WTC11 (cell line): ENCODE measurements at regions not wholly inside any gene's neighbourhood (a gene's known extent, or its start where the extent isn't known, plus 50 kb on each side); places are given as distances from the start of the nearest gene placed in this dataset.

ENCODE experiments used
- ATAC-seq: fragments of 200-7000 bp; cut with Tn5 transposase; 2 replicates; pipeline ENCODE4 v1.10.0; 2021; ENCODE audit warnings: mild to moderate bottlenecking, moderate library complexity
- CTCF ChIA-PET: fragments of 300-600 bp; sonication (Branson Sonifier 250); formaldehyde crosslinking; loops from one replicate; lab custom pipeline; 2021; ENCODE audit warnings: antibody characterized with exemption; lab: Charles Lee
- POLR2A ChIA-PET: fragments of 350-600 bp; sonication (Branson Sonifier 250); formaldehyde crosslinking; loops from one replicate; lab custom pipeline; 2021; ENCODE audit warnings: antibody characterized with exemption; lab: Charles Lee
- DNase-seq: peaks from one replicate; pipeline ENCODE4 v3.0.0; 2021; ENCODE audit warnings: low spot score
- H3K27ac Mint-ChIP-seq: 2 replicates; pipeline ENCODE4 v1.8.0; 2021; ENCODE audit warnings: mixed read lengths
- H3K27me3 Mint-ChIP-seq: 2 replicates; pipeline ENCODE4 v1.8.0; 2021; ENCODE audit warnings: low read depth, mild to moderate bottlenecking, moderate library complexity, mixed read lengths
- H3K36me3 Mint-ChIP-seq: 2 replicates; pipeline ENCODE4 v1.8.0; 2021; ENCODE audit warnings: mixed read lengths
- H3K4me1 Mint-ChIP-seq: 2 replicates; pipeline ENCODE4 v1.8.0; 2022; ENCODE audit warnings: mixed read lengths
- H3K4me3 Mint-ChIP-seq: 2 replicates; pipeline ENCODE4 v1.8.0; 2021; ENCODE audit warnings: mild to moderate bottlenecking, moderate library complexity, mixed read lengths
- H3K9me3 Mint-ChIP-seq: 2 replicates; pipeline ENCODE4 v1.8.0; 2021; ENCODE audit warnings: mixed read lengths
- AFF4 ChIP-seq: sonication (generic); formaldehyde crosslinking; IDR thresholded peaks from 2 replicates; pipeline ENCODE4 v1.8.1; 2023; ENCODE audit warnings: mild to moderate bottlenecking, missing genetic modification reagents, borderline replicate concordance
- ATF2 ChIP-seq: sonication (generic); formaldehyde crosslinking; IDR thresholded peaks from 2 replicates; pipeline ENCODE4 v1.8.1; 2022; ENCODE audit warnings: low read depth, missing genetic modification reagents, borderline replicate concordance
- CREB1 ChIP-seq: sonication (generic); formaldehyde crosslinking; IDR thresholded peaks from 2 replicates; pipeline ENCODE4 v1.8.0; 2023; ENCODE audit warnings: mild to moderate bottlenecking, missing genetic modification reagents
- CREM ChIP-seq: sonication (generic); formaldehyde crosslinking; IDR thresholded peaks from 2 replicates; pipeline ENCODE4 v1.8.1; 2022; ENCODE audit warnings: mild to moderate bottlenecking, missing genetic modification reagents, moderate library complexity
- CTCF ChIP-seq: fragments of 200-600 bp; IDR thresholded peaks from 2 replicates; pipeline ENCODE4 v1.8.0; 2022; ENCODE audit warnings: antibody characterized with exemption
- EMX1 ChIP-seq: fragments of 250-450 bp; sonication (Bioruptor Pico); IDR thresholded peaks from 2 replicates; pipeline ENCODE4 v1.8.0; 2021; ENCODE audit warnings: mild to moderate bottlenecking
- ERG ChIP-seq: fragments of 250-450 bp; sonication (Bioruptor Pico); IDR thresholded peaks from 2 replicates; pipeline ENCODE4 v1.8.0; 2021; ENCODE audit warnings: mild to moderate bottlenecking
- ETV6 ChIP-seq: sonication (generic); formaldehyde crosslinking; IDR thresholded peaks from 2 replicates; pipeline ENCODE4 v1.8.1; 2022; ENCODE audit warnings: mild to moderate bottlenecking, missing genetic modification reagents
- FOXJ3 ChIP-seq: sonication (generic); formaldehyde crosslinking; IDR thresholded peaks from 2 replicates; pipeline ENCODE4 v1.9.0; 2021; ENCODE audit warnings: missing genetic modification reagents, mild to moderate bottlenecking, borderline replicate concordance
- FOXP1 ChIP-seq: sonication (generic); formaldehyde crosslinking; IDR thresholded peaks from 2 replicates; pipeline ENCODE4 v1.8.0; 2022; ENCODE audit warnings: missing genetic modification reagents, mild to moderate bottlenecking, moderate library complexity, borderline replicate concordance
- IRF2 ChIP-seq: sonication (generic); formaldehyde crosslinking; IDR thresholded peaks from 2 replicates; pipeline ENCODE4 v1.8.0; 2022; ENCODE audit warnings: low read depth, missing genetic modification reagents, borderline replicate concordance
- JAZF1 ChIP-seq: fragments of 250-450 bp; sonication (Bioruptor Pico); IDR thresholded peaks from 2 replicates; pipeline ENCODE4 v1.9.0; 2021; ENCODE audit warnings: moderate library complexity, mild to moderate bottlenecking, inconsistent platforms
- JUN ChIP-seq: sonication (generic); formaldehyde crosslinking; IDR thresholded peaks from 2 replicates; pipeline ENCODE4 v1.8.0; 2023; ENCODE audit warnings: mild to moderate bottlenecking, missing genetic modification reagents
- KAT7 ChIP-seq: sonication (generic); formaldehyde crosslinking; IDR thresholded peaks from 2 replicates; pipeline ENCODE4 v1.8.1; 2023; ENCODE audit warnings: missing genetic modification reagents, mild to moderate bottlenecking, borderline replicate concordance
- NFE2L1 ChIP-seq: sonication (generic); formaldehyde crosslinking; IDR thresholded peaks from 2 replicates; pipeline ENCODE4 v1.8.1; 2023; ENCODE audit warnings: missing genetic modification reagents
- SMAD3 ChIP-seq: sonication (generic); formaldehyde crosslinking; IDR thresholded peaks from 2 replicates; pipeline ENCODE4 v1.8.0; 2022; ENCODE audit warnings: missing genetic modification reagents, mild to moderate bottlenecking, borderline replicate concordance
- SMAD4 ChIP-seq: sonication (generic); formaldehyde crosslinking; IDR thresholded peaks from 2 replicates; pipeline ENCODE4 v1.8.0; 2022; ENCODE audit warnings: mild to moderate bottlenecking, missing genetic modification reagents
- STAT6 ChIP-seq: sonication (generic); formaldehyde crosslinking; conservative IDR thresholded peaks from 2 replicates; pipeline ENCODE4 v1.8.1; 2023; ENCODE audit warnings: mild to moderate bottlenecking, low read depth, missing genetic modification reagents, moderate library complexity
- TCF7 ChIP-seq: sonication (generic); formaldehyde crosslinking; IDR thresholded peaks from 2 replicates; pipeline ENCODE4 v1.8.0; 2022; ENCODE audit warnings: mild to moderate bottlenecking, low read depth, missing genetic modification reagents, moderate library complexity
- TEAD1 ChIP-seq: sonication (generic); formaldehyde crosslinking; IDR thresholded peaks from 2 replicates; pipeline ENCODE4 v1.8.0; 2022; ENCODE audit warnings: mild to moderate bottlenecking, missing genetic modification reagents
- USF1 ChIP-seq: sonication (generic); formaldehyde crosslinking; IDR thresholded peaks from 2 replicates; pipeline ENCODE4 v1.8.0; 2022; ENCODE audit warnings: mild to moderate bottlenecking, missing genetic modification reagents
- ZNF317 ChIP-seq: sonication (generic); formaldehyde crosslinking; IDR thresholded peaks from 2 replicates; pipeline ENCODE4 v1.8.1; 2023; ENCODE audit warnings: low read depth, mild to moderate bottlenecking, moderate library complexity, missing genetic modification reagents, borderline replicate concordance
- ZNF425 ChIP-seq: fragments of 250-450 bp; sonication (Bioruptor Pico); conservative IDR thresholded peaks from 2 replicates; pipeline ENCODE4 v1.9.0; 2021; ENCODE audit warnings: mild to moderate bottlenecking

GRCh38 chr5:124180299-124180874, 566.1 kb downstream of the ZNF608 start:
- no peak for ATAC-seq
- Mint-ChIP-seq H3K9me3 (peaks cover 28% of the 10 kb centered on the region), H3K27me3 (no peaks in the 10 kb centered on the region), H3K4me1 (peaks cover 14% of the 10 kb centered on the region), H3K27ac (no peak overlapping the region), H3K36me3 (peaks cover 24% of the 10 kb centered on the region), H3K4me3 (no peak overlapping the region)
- DNase-seq = no peak
- CTCF ChIA-PET = no interaction called here
- POLR2A ChIA-PET = no interaction called here
- TF ChIP-seq ATF2 = no peak
- TF ChIP-seq FOXP1 (CRISPR knock-in tag) = no peak
- no peak for TF ChIP-seq NFE2L1
- no peak for TF ChIP-seq CREB1 (CRISPR knock-in tag)
- no peak for TF ChIP-seq EMX1 (CRISPR knock-in tag)
- TF ChIP-seq KAT7 (CRISPR knock-in tag) = no peak
- no peak for TF ChIP-seq AFF4
- TF ChIP-seq USF1 (CRISPR knock-in tag) = no peak
- TF ChIP-seq TCF7 = no peak
- no peak for TF ChIP-seq ZNF317 (CRISPR knock-in tag)
- no peak for TF ChIP-seq ZNF425 (CRISPR knock-in tag)
- TF ChIP-seq FOXJ3 (CRISPR knock-in tag) = no peak
- no peak for TF ChIP-seq SMAD4 (CRISPR knock-in tag)
- TF ChIP-seq JAZF1 = no peak
- TF ChIP-seq CTCF = no peak

GRCh38 chr5:124179819-124180218, 566.6 kb downstream of the ZNF608 start:
- H3K27ac Mint-ChIP-seq = no peak overlapping the region
- peaks cover 29% of the 10 kb centered on the region for H3K36me3 Mint-ChIP-seq
- no peak overlapping the region for H3K4me3 Mint-ChIP-seq
- ChIA-PET CTCF (no interaction called here), POLR2A (no interaction called here)
- H3K27me3 Mint-ChIP-seq = no peaks in the 10 kb centered on the region
- H3K4me1 Mint-ChIP-seq = peaks cover 14% of the 10 kb centered on the region
- ATAC-seq (no peak), DNase-seq (no peak)
- H3K9me3 Mint-ChIP-seq = peaks cover 34% of the 10 kb centered on the region
- no peak for TF ChIP-seq SMAD3
- TF ChIP-seq ZNF317 (CRISPR knock-in tag) = no peak
- TF ChIP-seq TEAD1 (CRISPR knock-in tag) = no peak
- TF ChIP-seq STAT6 (CRISPR knock-in tag) = no peak
- TF ChIP-seq JUN (CRISPR knock-in tag) = no peak
- TF ChIP-seq EMX1 (CRISPR knock-in tag) = no peak
- TF ChIP-seq ETV6 (CRISPR knock-in tag) = no peak
- no peak for TF ChIP-seq CREM
- no peak for TF ChIP-seq IRF2
- no peak for TF ChIP-seq ERG (CRISPR knock-in tag)
